ENCODE measurements at regions not wholly inside any gene's neighbourhood (a gene's known extent, or its start where the extent isn't known, plus 50 kb on each side); places are given as distances from the start of the nearest gene placed in this dataset.
A peak's percentile ranks its signal among the peaks of the same experiment; 100 is the strongest.
"Not testable (repeated sequence)": the region's sequence is repeated elsewhere in the genome, so short reads cannot be mapped to it uniquely, and the experiment has no call there.

DNA sequence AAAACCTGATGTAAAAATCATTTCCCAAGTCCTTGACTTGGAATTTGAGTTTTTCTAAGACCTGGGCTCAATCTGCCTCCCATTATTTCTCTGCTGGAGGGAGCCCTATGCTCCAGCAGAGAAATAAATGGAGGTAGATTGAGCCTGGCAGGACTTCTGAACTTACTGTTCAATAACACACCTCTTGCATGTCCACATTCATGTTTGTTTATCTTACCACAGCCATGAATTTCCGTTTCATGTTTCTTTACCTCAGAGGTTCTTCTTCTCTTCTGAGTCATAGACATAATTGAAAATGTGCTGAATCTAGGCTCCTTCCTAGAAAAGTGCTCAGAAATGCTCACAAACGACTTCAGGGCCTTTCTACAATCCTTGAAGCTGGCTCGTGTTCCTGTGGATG, 170.8 kb downstream of the PMAIP1 start:
- H3K27me3 Mint-ChIP-seq = no peaks in the 10 kb centered on the region
- H3K4me3 Mint-ChIP-seq (ENCODE audit: low read depth) = no peak overlapping the region
- H3K27ac Mint-ChIP-seq = no peak overlapping the region
- TF ChIP-seq, protein P1, sequence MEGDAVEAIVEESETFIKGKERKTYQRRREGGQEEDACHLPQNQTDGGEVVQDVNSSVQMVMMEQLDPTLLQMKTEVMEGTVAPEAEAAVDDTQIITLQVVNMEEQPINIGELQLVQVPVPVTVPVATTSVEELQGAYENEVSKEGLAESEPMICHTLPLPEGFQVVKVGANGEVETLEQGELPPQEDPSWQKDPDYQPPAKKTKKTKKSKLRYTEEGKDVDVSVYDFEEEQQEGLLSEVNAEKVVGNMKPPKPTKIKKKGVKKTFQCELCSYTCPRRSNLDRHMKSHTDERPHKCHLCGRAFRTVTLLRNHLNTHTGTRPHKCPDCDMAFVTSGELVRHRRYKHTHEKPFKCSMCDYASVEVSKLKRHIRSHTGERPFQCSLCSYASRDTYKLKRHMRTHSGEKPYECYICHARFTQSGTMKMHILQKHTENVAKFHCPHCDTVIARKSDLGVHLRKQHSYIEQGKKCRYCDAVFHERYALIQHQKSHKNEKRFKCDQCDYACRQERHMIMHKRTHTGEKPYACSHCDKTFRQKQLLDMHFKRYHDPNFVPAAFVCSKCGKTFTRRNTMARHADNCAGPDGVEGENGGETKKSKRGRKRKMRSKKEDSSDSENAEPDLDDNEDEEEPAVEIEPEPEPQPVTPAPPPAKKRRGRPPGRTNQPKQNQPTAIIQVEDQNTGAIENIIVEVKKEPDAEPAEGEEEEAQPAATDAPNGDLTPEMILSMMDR (IDR thresholded peaks at IDR 0.05; ENCODE audit: unreplicated experiment) = no peak
- peaks cover 8% of the 10 kb centered on the region for H3K9me3 Mint-ChIP-seq (ENCODE audit: low read depth)
- no peaks in the 10 kb centered on the region for H3K36me3 Mint-ChIP-seq (ENCODE audit: insufficient read depth)
- no peak for DNase-seq (ENCODE audit: low spot score, unreplicated experiment)
- H3K4me1 Mint-ChIP-seq (ENCODE audit: low read depth) = no peaks in the 10 kb centered on the region

DNA sequence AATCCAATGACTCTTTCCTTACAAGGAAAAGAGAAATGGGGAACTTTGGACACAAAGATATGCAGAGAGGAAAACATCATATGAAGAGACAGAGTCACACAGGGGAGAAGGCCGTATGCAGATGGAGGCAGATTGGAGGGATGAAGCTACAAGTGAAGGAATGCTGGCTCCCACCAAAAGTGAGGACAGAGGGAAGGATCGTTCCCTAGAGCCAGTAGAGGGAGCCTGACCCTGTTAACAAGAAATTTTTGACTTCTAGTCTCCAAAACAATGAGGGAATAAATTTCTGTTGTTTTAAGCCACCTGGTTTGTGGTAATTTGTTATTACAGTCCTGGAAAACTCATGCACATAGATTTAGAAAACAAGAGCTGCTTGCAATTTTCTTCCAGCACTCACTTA, 169.3 kb downstream of the PMAIP1 start:
- no peak overlapping the region for H3K27ac Mint-ChIP-seq

DNA sequence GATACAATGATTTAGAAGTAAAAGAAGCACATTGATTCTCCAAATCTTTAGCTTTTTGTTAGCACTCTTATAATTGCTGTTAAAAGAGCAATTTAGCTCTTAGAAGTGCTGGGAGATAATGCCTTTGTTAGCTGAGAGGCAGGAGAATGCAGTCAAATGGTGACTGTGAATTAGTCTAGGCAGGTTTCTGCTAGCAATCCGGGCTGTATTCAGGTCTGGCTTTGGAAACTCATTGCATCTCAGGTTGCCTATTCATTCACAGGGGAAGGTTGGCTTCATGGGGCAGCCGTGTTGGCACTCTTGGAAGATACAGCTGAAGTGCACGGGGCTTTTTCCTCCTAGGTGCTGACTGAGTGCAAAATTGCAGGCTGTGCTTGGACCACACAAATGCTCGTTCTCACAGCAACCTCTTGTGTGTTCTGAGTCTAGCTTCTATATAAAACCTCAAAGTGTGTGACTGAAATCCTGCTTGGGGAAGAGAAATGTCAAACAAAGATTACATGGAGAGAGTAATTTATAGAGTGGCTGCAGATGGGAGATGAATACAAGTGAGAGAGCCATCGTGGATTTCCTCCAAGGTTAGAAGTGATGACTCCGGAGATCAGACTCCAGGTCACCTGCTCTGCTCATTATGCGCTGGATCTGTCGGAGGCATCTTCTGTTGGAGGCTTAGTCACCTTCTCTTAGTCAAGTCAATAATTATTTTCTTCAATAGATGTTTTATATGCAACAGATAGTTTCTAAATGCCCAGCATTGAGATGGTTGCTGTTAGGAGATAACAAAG, 167.8 kb downstream of the PMAIP1 start:
- TF ChIP-seq, protein P1 (IDR thresholded peaks at IDR 0.05; ENCODE audit: unreplicated experiment) = no peak
- H3K4me1 Mint-ChIP-seq (ENCODE audit: low read depth) = no peaks in the 10 kb centered on the region
- H3K9me3 Mint-ChIP-seq (ENCODE audit: low read depth) = peaks cover 3% of the 10 kb centered on the region
- no peak for DNase-seq (ENCODE audit: low spot score, unreplicated experiment)
- H3K27me3 Mint-ChIP-seq = no peaks in the 10 kb centered on the region
- no peaks in the 10 kb centered on the region for H3K36me3 Mint-ChIP-seq (ENCODE audit: insufficient read depth)
- H3K4me3 Mint-ChIP-seq (ENCODE audit: low read depth) = no peak overlapping the region
- no peak overlapping the region for H3K27ac Mint-ChIP-seq

More for the DNA sequence above, 169.3 kb downstream of the PMAIP1 start:
- TF ChIP-seq, protein P1 (IDR thresholded peaks at IDR 0.05; ENCODE audit: unreplicated experiment) = peak; percentile 9
- H3K4me3 Mint-ChIP-seq (ENCODE audit: low read depth) = no peak overlapping the region
- DNase-seq (ENCODE audit: low spot score, unreplicated experiment) = no peak
- no peaks in the 10 kb centered on the region for H3K36me3 Mint-ChIP-seq (ENCODE audit: insufficient read depth)
- H3K27me3 Mint-ChIP-seq = no peaks in the 10 kb centered on the region
- no peaks in the 10 kb centered on the region for H3K4me1 Mint-ChIP-seq (ENCODE audit: low read depth)
- H3K9me3 Mint-ChIP-seq (ENCODE audit: low read depth) = peaks cover 5% of the 10 kb centered on the region

DNA sequence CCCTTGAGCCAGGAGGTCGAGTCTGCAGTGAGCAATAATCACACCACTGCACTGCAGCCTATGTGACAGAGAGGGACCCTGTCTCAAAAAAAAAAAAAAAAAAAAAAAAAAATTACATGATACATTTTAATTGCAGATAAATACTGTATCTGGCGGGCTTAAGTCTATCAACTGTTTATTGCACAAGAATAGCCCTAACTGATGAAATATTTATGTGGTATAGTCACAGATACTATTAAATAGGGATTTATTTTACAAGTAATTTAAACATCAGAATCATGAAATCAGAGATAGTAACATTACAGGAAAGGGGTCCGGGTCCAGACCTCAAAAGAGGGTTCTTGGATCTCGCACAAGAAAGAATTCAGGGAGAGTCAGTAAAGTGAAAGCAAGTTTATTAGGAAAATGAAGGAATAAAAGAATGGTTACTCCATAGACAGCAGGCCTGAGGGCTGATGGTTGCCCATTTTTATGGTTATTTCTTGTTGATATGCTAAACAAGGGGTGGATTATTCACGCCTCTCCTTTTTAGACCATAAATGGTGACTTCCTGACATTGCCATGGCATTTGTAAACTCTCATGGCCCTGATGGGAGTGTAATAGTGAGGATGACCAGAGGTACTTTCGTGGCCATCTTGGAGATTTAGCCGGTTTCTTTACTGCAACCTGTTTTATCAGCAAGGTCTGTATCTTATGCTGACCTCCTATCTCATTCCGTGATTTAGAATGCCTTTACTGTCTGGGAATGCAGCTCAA, 166.6 kb downstream of the PMAIP1 start:
- Mint-ChIP-seq H3K36me3 (ENCODE audit: insufficient read depth) (no peaks in the 10 kb centered on the region), H3K27ac (no peak overlapping the region), H3K27me3 (no peaks in the 10 kb centered on the region), H3K9me3 (ENCODE audit: low read depth) (no peaks in the 10 kb centered on the region), H3K4me1 (ENCODE audit: low read depth) (no peaks in the 10 kb centered on the region), H3K4me3 (ENCODE audit: low read depth) (no peak overlapping the region)
- TF ChIP-seq, protein P1 (IDR thresholded peaks at IDR 0.05; ENCODE audit: unreplicated experiment) = no peak
- DNase-seq (ENCODE audit: low spot score, unreplicated experiment) = no peak

DNA sequence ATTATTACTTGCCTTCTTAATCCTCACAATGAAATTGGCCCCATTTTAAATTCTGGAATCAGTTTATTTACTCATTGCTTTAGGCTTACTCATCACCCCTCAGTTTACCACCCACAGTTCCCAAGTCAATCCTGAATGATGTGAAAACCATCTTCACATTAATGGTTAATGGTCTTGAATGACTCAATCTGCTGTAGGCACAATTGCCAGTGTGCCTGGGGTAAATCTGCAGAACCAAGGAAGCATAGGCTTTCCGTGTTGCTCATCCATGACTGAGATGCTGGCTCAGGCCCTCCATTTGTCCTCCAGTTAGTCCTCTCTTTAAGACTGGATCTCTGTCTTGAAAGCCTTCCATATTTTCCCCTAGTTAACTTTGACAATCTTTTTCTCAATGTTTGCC, 164.5 kb downstream of the PMAIP1 start:
- TF ChIP-seq, protein P1 (IDR thresholded peaks at IDR 0.05; ENCODE audit: unreplicated experiment) = no peak
- Mint-ChIP-seq H3K9me3 (ENCODE audit: low read depth) (no peaks in the 10 kb centered on the region), H3K4me3 (ENCODE audit: low read depth) (no peak overlapping the region), H3K27me3 (no peaks in the 10 kb centered on the region), H3K4me1 (ENCODE audit: low read depth) (no peaks in the 10 kb centered on the region), H3K27ac (no peak overlapping the region), H3K36me3 (ENCODE audit: insufficient read depth) (no peaks in the 10 kb centered on the region)
- DNase-seq (ENCODE audit: low spot score, unreplicated experiment) = no peak

DNA sequence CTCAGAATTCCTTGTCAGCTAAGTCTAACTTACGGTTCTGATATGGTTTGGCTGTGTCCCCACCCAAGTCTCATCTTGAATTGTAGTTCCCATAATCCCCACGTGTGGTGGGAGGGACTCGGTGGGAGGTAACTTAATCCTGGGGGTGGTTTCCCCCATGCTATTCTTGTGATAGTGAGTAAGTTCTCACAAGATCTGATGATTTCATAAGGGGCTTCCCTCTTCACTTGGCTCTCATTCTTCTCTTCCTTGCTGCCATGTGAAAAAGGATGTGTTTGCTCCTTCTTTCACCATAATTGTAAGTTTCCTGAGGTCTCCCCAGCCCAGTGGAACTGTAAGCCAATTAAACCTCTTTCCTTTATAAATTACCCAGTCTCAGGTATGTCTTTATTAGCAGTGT, 163.0 kb downstream of the PMAIP1 start:
- not testable (repeated sequence) for H3K36me3 Mint-ChIP-seq (ENCODE audit: insufficient read depth); H3K4me3 Mint-ChIP-seq (ENCODE audit: low read depth); H3K9me3 Mint-ChIP-seq (ENCODE audit: low read depth); H3K27me3 Mint-ChIP-seq; H3K27ac Mint-ChIP-seq; DNase-seq (ENCODE audit: low spot score, unreplicated experiment); H3K4me1 Mint-ChIP-seq (ENCODE audit: low read depth)

Measured in progenitor cell of endocrine pancreas (in vitro differentiated cells).